Suprapubic skin (tissue), 4 donors: ENCODE measurements at regions not wholly inside any gene's neighbourhood (a gene's known extent, or its start where the extent isn't known, plus 50 kb on each side); places are given as distances from the start of the nearest gene placed in this dataset.

Source experiments
- DNase-seq, 2 donors: peaks; one replicate each; pipeline ENCODE4 v3.0.0-alpha.2; 2019; ENCODE audit warnings: low spot score in 2 of 2
- H3K27ac ChIP-seq: fragments of 200-600 bp; sonication (generic); one replicate; pipeline ENCODE4 v1.5.1; 2019
- H3K27me3 ChIP-seq: fragments of 200-600 bp; sonication (generic); one replicate; pipeline ENCODE4 v1.5.1; 2019
- H3K36me3 ChIP-seq: fragments of 200-600 bp; sonication (generic); one replicate; pipeline ENCODE4 v1.5.1; 2019
- H3K4me1 ChIP-seq: fragments of 200-600 bp; sonication (generic); one replicate; pipeline ENCODE4 v1.5.1; 2019
- H3K4me3 ChIP-seq: fragments of 200-600 bp; sonication (generic); one replicate; pipeline ENCODE4 v1.5.1; 2019; ENCODE audit warnings: mild to moderate bottlenecking
- H3K9me3 ChIP-seq: fragments of 200-600 bp; sonication (generic); one replicate; pipeline ENCODE4 v1.5.1; 2019
- EP300 ChIP-seq: sonication (generic); formaldehyde crosslinking; IDR thresholded peaks from one replicate; pipeline ENCODE4 v1.6.1; 2017; ENCODE audit warnings: antibody characterized with exemption
- POLR2A ChIP-seq, 2 donors: fragments of 450-650 bp; IDR thresholded peaks; one replicate each; pipeline ENCODE4 v1.6.1; 2017; ENCODE audit warnings: antibody characterized with exemption in 2 of 2, mild to moderate bottlenecking in 2 of 2, moderate library complexity in 2 of 2
- POLR2AphosphoS5 ChIP-seq, 3 donors: sonication (generic); formaldehyde crosslinking; IDR thresholded peaks; one replicate each; pipeline ENCODE4 v1.6.1; 2017; ENCODE audit warnings: antibody characterized with exemption in 3 of 3
- WGBS: methylation state at CpG from one replicate; pipeline ENCODE4 v1.1.5; 2018; 5-methylcytosine and 5-hydroxymethylcytosine counted together
- TF ChIP-seq, protein P1 (sequence below), 2 donors: fragments of 200-600 bp in 1 of 2; fragments of 450-650 bp in 1 of 2; sonication (generic) in 1 of 2; IDR thresholded peaks; one replicate each; pipeline ENCODE4 v1.5.1; 2016 to 2019; ENCODE audit warnings: antibody characterized with exemption in 2 of 2, mild to moderate bottlenecking in 1 of 2, moderate library complexity in 1 of 2

DNA sequence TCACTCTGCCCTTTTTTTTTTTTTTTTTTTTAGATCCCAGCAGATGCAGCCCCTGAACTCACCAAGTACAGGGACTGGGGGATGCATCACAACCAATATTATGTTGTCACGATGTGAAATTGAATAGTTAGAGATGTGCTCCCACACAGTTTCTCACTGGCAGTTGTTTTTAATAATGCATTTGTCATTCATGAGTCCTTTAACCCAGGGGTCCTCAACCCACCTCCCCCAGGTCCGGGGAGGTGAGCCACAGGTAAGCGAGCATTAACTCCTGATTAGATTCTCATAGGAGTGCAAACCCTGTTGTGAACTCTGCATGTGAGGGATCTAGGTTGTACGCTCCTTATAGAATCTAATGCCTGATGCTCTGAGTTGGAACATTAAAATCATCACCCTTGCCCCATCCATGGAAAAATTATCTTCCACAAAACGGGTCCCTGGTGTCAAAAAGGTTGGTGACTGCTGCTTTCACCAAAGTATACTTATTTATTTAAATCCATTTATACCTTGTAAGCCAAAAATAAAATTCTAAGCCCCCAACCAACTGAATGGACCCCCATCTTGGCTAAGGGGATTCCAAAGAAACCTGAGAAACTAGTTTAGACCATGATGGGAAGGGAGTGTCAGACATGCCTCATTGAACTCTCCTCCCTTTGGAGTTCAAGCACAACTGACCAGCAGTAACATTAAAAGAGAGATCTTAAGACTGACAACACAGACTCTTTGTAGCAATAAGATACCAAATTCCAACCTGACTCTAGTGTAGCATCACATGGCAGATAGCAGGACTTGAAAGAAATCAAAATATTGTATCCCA, 119.3 kb upstream of the ATP1A1 start:
- TF ChIP-seq EP300 = no peak
- no peak for TF ChIP-seq POLR2A (IDR thresholded peaks at IDR 0.05)
- TF ChIP-seq POLR2AphosphoS5 (IDR thresholded peaks at IDR 0.05) = no peak
- TF ChIP-seq, protein P1, sequence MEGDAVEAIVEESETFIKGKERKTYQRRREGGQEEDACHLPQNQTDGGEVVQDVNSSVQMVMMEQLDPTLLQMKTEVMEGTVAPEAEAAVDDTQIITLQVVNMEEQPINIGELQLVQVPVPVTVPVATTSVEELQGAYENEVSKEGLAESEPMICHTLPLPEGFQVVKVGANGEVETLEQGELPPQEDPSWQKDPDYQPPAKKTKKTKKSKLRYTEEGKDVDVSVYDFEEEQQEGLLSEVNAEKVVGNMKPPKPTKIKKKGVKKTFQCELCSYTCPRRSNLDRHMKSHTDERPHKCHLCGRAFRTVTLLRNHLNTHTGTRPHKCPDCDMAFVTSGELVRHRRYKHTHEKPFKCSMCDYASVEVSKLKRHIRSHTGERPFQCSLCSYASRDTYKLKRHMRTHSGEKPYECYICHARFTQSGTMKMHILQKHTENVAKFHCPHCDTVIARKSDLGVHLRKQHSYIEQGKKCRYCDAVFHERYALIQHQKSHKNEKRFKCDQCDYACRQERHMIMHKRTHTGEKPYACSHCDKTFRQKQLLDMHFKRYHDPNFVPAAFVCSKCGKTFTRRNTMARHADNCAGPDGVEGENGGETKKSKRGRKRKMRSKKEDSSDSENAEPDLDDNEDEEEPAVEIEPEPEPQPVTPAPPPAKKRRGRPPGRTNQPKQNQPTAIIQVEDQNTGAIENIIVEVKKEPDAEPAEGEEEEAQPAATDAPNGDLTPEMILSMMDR (IDR thresholded peaks at IDR 0.05) = no peak
- H3K27ac ChIP-seq = no peak overlapping the region
- 89% methylated on average over 5 of the region's 5 CpGs for WGBS

DNA sequence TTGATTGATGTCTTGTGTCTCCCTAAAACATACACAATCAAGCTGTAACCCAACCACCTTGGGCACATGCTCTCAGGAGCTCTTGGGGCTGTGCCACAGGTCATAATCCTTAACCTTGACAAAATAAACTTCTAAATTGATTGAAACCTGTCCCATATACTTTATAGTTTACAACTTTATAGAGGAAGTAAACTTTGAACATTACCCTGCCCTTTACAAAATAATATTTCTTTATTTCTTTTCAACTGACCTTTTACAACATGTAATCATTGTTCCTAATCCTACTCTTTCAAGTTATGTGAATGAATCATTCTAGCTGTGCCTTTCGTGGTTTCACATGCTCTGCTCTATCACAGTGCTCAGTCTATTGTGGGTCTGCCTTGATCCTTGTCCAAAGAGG, 118.3 kb upstream of the ATP1A1 start:
- H3K27ac ChIP-seq = no peak overlapping the region

More for the DNA sequence above, 119.3 kb upstream of the ATP1A1 start:
- Histone ChIP-seq H3K4me3 (no peak overlapping the region), H3K27me3 (no peaks in the 10 kb centered on the region), H3K4me1 (no peaks in the 10 kb centered on the region), H3K36me3 (no peaks in the 10 kb centered on the region), H3K9me3 (no peaks in the 10 kb centered on the region)
- no peak for DNase-seq

DNA sequence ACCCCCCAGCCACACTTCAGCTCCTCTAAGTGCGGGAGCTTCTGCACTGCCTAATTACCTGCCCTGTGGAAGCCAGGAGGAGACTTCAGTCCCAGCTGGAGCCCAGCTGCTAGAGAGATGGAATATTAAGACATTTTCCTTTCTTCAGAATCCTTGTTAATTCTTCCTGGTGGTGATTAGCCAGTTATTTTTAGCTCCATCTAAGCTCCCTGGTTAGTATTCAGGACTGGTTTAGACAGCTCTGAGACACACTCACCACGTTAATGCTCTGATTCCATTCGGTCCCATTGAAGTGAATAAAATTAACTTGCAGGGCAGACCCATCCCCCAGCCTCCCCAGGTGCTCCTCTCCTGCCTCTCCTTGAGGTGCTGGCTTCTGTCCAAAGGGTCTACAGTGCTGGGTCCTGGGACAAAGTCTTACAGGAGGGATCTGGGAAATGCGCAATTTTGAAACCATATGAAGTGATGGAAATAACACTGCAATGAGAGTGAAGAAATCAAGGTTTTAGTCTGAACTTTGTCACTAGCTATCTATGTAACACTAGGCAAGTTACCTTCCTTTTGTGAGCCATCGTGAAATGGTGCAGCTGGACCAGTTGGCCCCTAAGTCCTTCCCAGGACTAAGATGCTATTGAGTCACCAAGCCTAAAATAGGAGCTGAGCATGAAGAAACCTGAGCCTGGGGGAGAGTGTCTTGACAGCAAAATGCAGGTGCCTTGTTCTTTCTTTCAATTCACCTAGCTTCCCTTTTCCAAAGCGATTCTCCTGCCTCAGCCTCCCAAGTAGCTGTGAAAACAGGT, 117.4 kb upstream of the ATP1A1 start:
- Histone ChIP-seq H3K27ac (no peak overlapping the region), H3K4me1 (no peaks in the 10 kb centered on the region), H3K36me3 (no peaks in the 10 kb centered on the region), H3K9me3 (no peaks in the 10 kb centered on the region), H3K4me3 (no peak overlapping the region), H3K27me3 (no peaks in the 10 kb centered on the region)
- 55% methylated on average over 6 of the region's 6 CpGs for WGBS
- no peak for TF ChIP-seq EP300
- TF ChIP-seq POLR2AphosphoS5 (IDR thresholded peaks at IDR 0.05) = no peak
- TF ChIP-seq POLR2A (IDR thresholded peaks at IDR 0.05) = no peak
- TF ChIP-seq, protein P1 (IDR thresholded peaks at IDR 0.05) = no peak
- DNase-seq = no peak

More for the DNA sequence above, 118.3 kb upstream of the ATP1A1 start:
- H3K9me3 ChIP-seq = no peaks in the 10 kb centered on the region
- H3K4me1 ChIP-seq = no peaks in the 10 kb centered on the region
- no peak for DNase-seq
- H3K36me3 ChIP-seq = no peaks in the 10 kb centered on the region
- no peaks in the 10 kb centered on the region for H3K27me3 ChIP-seq
- WGBS = 60% methylated on average over 1 of the region's 1 CpG
- TF ChIP-seq POLR2A (IDR thresholded peaks at IDR 0.05) (no peak), EP300 (no peak), POLR2AphosphoS5 (IDR thresholded peaks at IDR 0.05) (no peak)
- TF ChIP-seq, protein P1 (IDR thresholded peaks at IDR 0.05) = no peak
- H3K4me3 ChIP-seq = no peak overlapping the region

DNA sequence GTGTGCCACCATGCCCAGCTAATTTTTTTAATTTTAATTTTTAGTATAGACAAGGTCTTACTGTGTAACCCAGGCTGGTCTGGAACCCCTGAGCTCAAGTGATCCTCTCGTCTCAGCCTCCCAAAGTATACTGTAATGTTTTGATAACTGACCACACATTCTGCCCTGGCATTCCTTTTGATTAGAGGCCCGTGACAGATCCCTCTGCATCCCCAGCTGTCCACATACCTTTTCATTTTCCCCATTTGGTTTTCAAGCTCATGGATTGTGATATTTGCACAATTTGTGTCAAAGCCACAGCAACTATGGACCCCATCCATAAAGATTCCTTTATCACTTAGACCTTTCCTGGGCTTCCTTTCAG, 116.8 kb upstream of the ATP1A1 start:
- Histone ChIP-seq H3K4me3 (no peak overlapping the region), H3K36me3 (no peaks in the 10 kb centered on the region), H3K27ac (no peak overlapping the region), H3K4me1 (no peaks in the 10 kb centered on the region), H3K9me3 (no peaks in the 10 kb centered on the region), H3K27me3 (no peaks in the 10 kb centered on the region)
- TF ChIP-seq POLR2A (IDR thresholded peaks at IDR 0.05) (no peak), POLR2AphosphoS5 (IDR thresholded peaks at IDR 0.05) (no peak), EP300 (no peak)
- TF ChIP-seq, protein P1 (IDR thresholded peaks at IDR 0.05) = no peak
- no peak for DNase-seq
- 89% methylated on average over 2 of the region's 2 CpGs for WGBS

DNA sequence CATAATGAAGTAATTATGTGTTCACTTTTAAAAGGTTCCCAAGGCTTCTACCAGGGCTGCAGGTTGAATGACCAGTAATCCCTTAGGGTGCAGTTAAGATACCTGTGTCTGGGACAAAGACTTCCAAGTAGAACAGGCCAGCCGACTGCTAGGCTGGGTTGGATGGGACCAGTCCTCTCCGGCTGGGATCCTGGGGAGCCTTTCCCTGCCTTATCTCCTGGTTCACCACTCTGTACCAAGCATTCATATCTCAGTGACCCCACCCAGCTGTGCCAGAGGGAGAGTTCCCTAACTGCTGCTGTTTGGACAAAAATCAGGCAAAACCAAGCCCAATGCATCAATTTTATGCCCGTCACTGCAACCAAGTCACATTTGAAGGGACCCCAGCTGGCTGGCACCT, 116.2 kb upstream of the ATP1A1 start:
- Histone ChIP-seq H3K36me3 (no peaks in the 10 kb centered on the region), H3K27ac (no peak overlapping the region), H3K9me3 (no peaks in the 10 kb centered on the region), H3K4me1 (peaks cover under 1% of the 10 kb centered on the region), H3K4me3 (no peak overlapping the region), H3K27me3 (no peaks in the 10 kb centered on the region)
- WGBS = 81% methylated on average over 3 of the region's 3 CpGs
- TF ChIP-seq, protein P1 (IDR thresholded peaks at IDR 0.05) = no peak
- no peak for DNase-seq
